ENCODE measurements at regions not wholly inside any gene's neighbourhood (a gene's known extent, or its start where the extent isn't known, plus 50 kb on each side); places are given as distances from the start of the nearest gene placed in this dataset.
A peak's percentile ranks its signal among the peaks of the same experiment; 100 is the strongest.

DNA sequence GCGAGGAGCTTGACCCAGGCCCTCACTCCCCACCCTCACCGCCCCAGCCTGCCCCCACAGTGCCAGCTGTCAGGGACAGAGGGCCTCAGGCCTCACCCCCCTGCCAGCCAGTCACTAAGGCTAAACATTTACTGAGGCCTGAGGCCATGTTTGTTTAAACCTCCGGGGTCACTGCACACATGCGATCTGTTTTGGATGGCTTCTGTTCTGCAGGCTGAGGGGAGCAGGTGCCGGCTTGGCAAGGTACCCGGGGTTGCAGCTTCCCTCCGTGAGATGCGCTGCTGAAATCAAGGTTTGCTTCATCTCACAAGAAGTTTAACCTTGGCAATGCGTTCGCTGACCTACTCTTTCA lies 103.3 kb upstream of the BOD1 start:
- TF ChIP-seq, protein P1, sequence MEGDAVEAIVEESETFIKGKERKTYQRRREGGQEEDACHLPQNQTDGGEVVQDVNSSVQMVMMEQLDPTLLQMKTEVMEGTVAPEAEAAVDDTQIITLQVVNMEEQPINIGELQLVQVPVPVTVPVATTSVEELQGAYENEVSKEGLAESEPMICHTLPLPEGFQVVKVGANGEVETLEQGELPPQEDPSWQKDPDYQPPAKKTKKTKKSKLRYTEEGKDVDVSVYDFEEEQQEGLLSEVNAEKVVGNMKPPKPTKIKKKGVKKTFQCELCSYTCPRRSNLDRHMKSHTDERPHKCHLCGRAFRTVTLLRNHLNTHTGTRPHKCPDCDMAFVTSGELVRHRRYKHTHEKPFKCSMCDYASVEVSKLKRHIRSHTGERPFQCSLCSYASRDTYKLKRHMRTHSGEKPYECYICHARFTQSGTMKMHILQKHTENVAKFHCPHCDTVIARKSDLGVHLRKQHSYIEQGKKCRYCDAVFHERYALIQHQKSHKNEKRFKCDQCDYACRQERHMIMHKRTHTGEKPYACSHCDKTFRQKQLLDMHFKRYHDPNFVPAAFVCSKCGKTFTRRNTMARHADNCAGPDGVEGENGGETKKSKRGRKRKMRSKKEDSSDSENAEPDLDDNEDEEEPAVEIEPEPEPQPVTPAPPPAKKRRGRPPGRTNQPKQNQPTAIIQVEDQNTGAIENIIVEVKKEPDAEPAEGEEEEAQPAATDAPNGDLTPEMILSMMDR (IDR thresholded peaks at IDR 0.05; ENCODE audit: low read depth, low read length, missing input control): no peak
- TF ChIP-seq FOXA2 (IDR thresholded peaks at IDR 0.05) (peak; percentile 88), RAD21 (IDR thresholded peaks at IDR 0.05) (peak; percentile 69 to 74), EGR1 (IDR thresholded peaks at IDR 0.05; ENCODE audit: low read depth in 2 of 2) (peak in 1 of 2 donors; percentile 79), TAF1 (conservative IDR thresholded peaks at IDR 0.05) (no peak), FOXA1 (IDR thresholded peaks at IDR 0.05) (peak; percentile 88), YY1 (IDR thresholded peaks at IDR 0.05) (peak; percentile 90), NR2F2 (IDR thresholded peaks at IDR 0.05) (peak; percentile 67), JUND (IDR thresholded peaks at IDR 0.05) (peak in 1 of 2 donors; percentile 77), RXRA (IDR thresholded peaks at IDR 0.05) (peak; percentile 86 to 97)
- TF ChIP-seq, protein P2, sequence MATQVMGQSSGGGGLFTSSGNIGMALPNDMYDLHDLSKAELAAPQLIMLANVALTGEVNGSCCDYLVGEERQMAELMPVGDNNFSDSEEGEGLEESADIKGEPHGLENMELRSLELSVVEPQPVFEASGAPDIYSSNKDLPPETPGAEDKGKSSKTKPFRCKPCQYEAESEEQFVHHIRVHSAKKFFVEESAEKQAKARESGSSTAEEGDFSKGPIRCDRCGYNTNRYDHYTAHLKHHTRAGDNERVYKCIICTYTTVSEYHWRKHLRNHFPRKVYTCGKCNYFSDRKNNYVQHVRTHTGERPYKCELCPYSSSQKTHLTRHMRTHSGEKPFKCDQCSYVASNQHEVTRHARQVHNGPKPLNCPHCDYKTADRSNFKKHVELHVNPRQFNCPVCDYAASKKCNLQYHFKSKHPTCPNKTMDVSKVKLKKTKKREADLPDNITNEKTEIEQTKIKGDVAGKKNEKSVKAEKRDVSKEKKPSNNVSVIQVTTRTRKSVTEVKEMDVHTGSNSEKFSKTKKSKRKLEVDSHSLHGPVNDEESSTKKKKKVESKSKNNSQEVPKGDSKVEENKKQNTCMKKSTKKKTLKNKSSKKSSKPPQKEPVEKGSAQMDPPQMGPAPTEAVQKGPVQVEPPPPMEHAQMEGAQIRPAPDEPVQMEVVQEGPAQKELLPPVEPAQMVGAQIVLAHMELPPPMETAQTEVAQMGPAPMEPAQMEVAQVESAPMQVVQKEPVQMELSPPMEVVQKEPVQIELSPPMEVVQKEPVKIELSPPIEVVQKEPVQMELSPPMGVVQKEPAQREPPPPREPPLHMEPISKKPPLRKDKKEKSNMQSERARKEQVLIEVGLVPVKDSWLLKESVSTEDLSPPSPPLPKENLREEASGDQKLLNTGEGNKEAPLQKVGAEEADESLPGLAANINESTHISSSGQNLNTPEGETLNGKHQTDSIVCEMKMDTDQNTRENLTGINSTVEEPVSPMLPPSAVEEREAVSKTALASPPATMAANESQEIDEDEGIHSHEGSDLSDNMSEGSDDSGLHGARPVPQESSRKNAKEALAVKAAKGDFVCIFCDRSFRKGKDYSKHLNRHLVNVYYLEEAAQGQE (IDR thresholded peaks at IDR 0.05): peak; percentile 61
- TF ChIP-seq, protein P3, sequence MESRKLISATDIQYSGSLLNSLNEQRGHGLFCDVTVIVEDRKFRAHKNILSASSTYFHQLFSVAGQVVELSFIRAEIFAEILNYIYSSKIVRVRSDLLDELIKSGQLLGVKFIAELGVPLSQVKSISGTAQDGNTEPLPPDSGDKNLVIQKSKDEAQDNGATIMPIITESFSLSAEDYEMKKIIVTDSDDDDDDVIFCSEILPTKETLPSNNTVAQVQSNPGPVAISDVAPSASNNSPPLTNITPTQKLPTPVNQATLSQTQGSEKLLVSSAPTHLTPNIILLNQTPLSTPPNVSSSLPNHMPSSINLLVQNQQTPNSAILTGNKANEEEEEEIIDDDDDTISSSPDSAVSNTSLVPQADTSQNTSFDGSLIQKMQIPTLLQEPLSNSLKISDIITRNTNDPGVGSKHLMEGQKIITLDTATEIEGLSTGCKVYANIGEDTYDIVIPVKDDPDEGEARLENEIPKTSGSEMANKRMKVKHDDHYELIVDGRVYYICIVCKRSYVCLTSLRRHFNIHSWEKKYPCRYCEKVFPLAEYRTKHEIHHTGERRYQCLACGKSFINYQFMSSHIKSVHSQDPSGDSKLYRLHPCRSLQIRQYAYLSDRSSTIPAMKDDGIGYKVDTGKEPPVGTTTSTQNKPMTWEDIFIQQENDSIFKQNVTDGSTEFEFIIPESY (IDR thresholded peaks at IDR 0.05): peak; percentile 74
- TF ChIP-seq, protein P4, sequence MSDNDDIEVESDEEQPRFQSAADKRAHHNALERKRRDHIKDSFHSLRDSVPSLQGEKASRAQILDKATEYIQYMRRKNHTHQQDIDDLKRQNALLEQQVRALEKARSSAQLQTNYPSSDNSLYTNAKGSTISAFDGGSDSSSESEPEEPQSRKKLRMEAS (IDR thresholded peaks at IDR 0.05): no peak

Data from liver (tissue), 3 donors.